Activated naive CD8-positive, alpha-beta T cell treated with anti-CD3 and anti-CD28 coated beads, Interleukin-2, amount 10 ng/mL, durations not matched to agents 7 days and 5 days (primary cell): ENCODE measurements at regions not wholly inside any gene's neighbourhood (a gene's known extent, or its start where the extent isn't known, plus 50 kb on each side); places are given as distances from the start of the nearest gene placed in this dataset.

Experiments
- ATAC-seq: fragments of 150-1000 bp; cut with Tn5 transposase; one replicate; pipeline ENCODE4 v1.10.0; 2021; ENCODE audit warnings: low read depth, moderate library complexity
- POLR2A ChIA-PET: fragments of 350-600 bp; sonication (Branson Sonifier 250); formaldehyde crosslinking; loops from one replicate; lab custom pipeline; 2021; ENCODE audit warnings: antibody characterized with exemption; lab: Charles Lee
- DNase-seq: peaks from one replicate; pipeline ENCODE4 v3.0.0; 2021
- H3K27ac Mint-ChIP-seq: one replicate; pipeline ENCODE4 v1.8.0; 2022; ENCODE audit warnings: mild to moderate bottlenecking, mixed read lengths
- H3K27me3 Mint-ChIP-seq: one replicate; pipeline ENCODE4 v1.8.0; 2022; ENCODE audit warnings: mild to moderate bottlenecking, moderate library complexity, mixed read lengths
- H3K36me3 Mint-ChIP-seq: one replicate; pipeline ENCODE4 v1.8.0; 2021; ENCODE audit warnings: mild to moderate bottlenecking, mixed read lengths
- H3K4me1 Mint-ChIP-seq: one replicate; pipeline ENCODE4 v1.8.0; 2021; ENCODE audit warnings: mixed read lengths
- H3K4me3 Mint-ChIP-seq: one replicate; pipeline ENCODE4 v1.8.0; 2022; ENCODE audit warnings: mild to moderate bottlenecking, moderate library complexity, mixed read lengths
- H3K9me3 Mint-ChIP-seq: one replicate; pipeline ENCODE4 v1.8.0; 2021; ENCODE audit warnings: mixed read lengths

GRCh38 chr3:77800893-77801292 lies 761.0 kb downstream of the ROBO2 start:
- no peaks in the 10 kb centered on the region for H3K27me3 Mint-ChIP-seq
- POLR2A ChIA-PET: no interaction called here

GRCh38 chr3:77807312-77807711 lies 767.4 kb downstream of the ROBO2 start:
- no peaks in the 10 kb centered on the region for H3K27me3 Mint-ChIP-seq
- POLR2A ChIA-PET: no interaction called here
- H3K9me3 Mint-ChIP-seq: peaks cover 4% of the 10 kb centered on the region
- no peak overlapping the region for H3K4me3 Mint-ChIP-seq
- H3K36me3 Mint-ChIP-seq: no peaks in the 10 kb centered on the region
- no peak overlapping the region for H3K27ac Mint-ChIP-seq
- no peak for DNase-seq
- ATAC-seq: no peak
- H3K4me1 Mint-ChIP-seq: no peaks in the 10 kb centered on the region

More at GRCh38 chr3:77800893-77801292, 761.0 kb downstream of the ROBO2 start:
- DNase-seq: no peak
- Mint-ChIP-seq H3K4me1 (no peaks in the 10 kb centered on the region), H3K36me3 (no peaks in the 10 kb centered on the region), H3K9me3 (no peaks in the 10 kb centered on the region), H3K4me3 (no peak overlapping the region), H3K27ac (no peak overlapping the region)
- ATAC-seq: no peak

- H3K9me3 Mint-ChIP-seq: peaks cover 1% of the 10 kb centered on the region
- no peak for ATAC-seq
Measured at GRCh38 chr3:77814845-77815244, 774.9 kb downstream of the ROBO2 start.

GRCh38 chr3:77815467-77815866 lies 775.6 kb downstream of the ROBO2 start:
- DNase-seq: no peak
- Mint-ChIP-seq H3K36me3 (no peaks in the 10 kb centered on the region), H3K27me3 (no peaks in the 10 kb centered on the region), H3K9me3 (peaks cover 3% of the 10 kb centered on the region), H3K4me3 (no peak overlapping the region), H3K4me1 (no peaks in the 10 kb centered on the region), H3K27ac (no peak overlapping the region)
- no peak for ATAC-seq
- POLR2A ChIA-PET: no interaction called here

More at GRCh38 chr3:77814845-77815244, 774.9 kb downstream of the ROBO2 start:
- Mint-ChIP-seq H3K27me3 (no peaks in the 10 kb centered on the region), H3K27ac (no peak overlapping the region), H3K36me3 (no peaks in the 10 kb centered on the region), H3K4me1 (no peaks in the 10 kb centered on the region), H3K4me3 (no peak overlapping the region)
- DNase-seq: no peak
- POLR2A ChIA-PET: no interaction called here

- Mint-ChIP-seq H3K9me3 (peaks cover 3% of the 10 kb centered on the region), H3K4me1 (no peaks in the 10 kb centered on the region), H3K4me3 (no peak overlapping the region), H3K27me3 (no peaks in the 10 kb centered on the region), H3K27ac (no peak overlapping the region), H3K36me3 (no peaks in the 10 kb centered on the region)
- POLR2A ChIA-PET: no interaction called here
- DNase-seq (no peak), ATAC-seq (no peak)
Measured at GRCh38 chr3:77816366-77816765, 776.5 kb downstream of the ROBO2 start.

GRCh38 chr3:77825001-77825827 lies 785.3 kb downstream of the ROBO2 start:
- no peak overlapping the region for H3K4me3 Mint-ChIP-seq
- H3K36me3 Mint-ChIP-seq: no peaks in the 10 kb centered on the region
- DNase-seq (no peak), ATAC-seq (no peak)
- no peaks in the 10 kb centered on the region for H3K27me3 Mint-ChIP-seq
- H3K27ac Mint-ChIP-seq: no peak overlapping the region
- POLR2A ChIA-PET: no interaction called here
- H3K4me1 Mint-ChIP-seq: no peaks in the 10 kb centered on the region
- H3K9me3 Mint-ChIP-seq: peaks cover 9% of the 10 kb centered on the region

GRCh38 chr3:77835921-77836320 lies 796.0 kb downstream of the ROBO2 start:
- H3K27me3 Mint-ChIP-seq: no peaks in the 10 kb centered on the region
- POLR2A ChIA-PET: no interaction called here
- no peaks in the 10 kb centered on the region for H3K4me1 Mint-ChIP-seq

GRCh38 chr3:77837456-77838025 lies 797.6 kb downstream of the ROBO2 start:
- ATAC-seq: no peak
- no peaks in the 10 kb centered on the region for H3K4me1 Mint-ChIP-seq
- no peak overlapping the region for H3K4me3 Mint-ChIP-seq
- no peaks in the 10 kb centered on the region for H3K36me3 Mint-ChIP-seq
- H3K9me3 Mint-ChIP-seq: peaks cover 14% of the 10 kb centered on the region
- no peak overlapping the region for H3K27ac Mint-ChIP-seq
- no peak for DNase-seq
- POLR2A ChIA-PET: no interaction called here
- H3K27me3 Mint-ChIP-seq: no peaks in the 10 kb centered on the region

More at GRCh38 chr3:77835921-77836320, 796.0 kb downstream of the ROBO2 start:
- Mint-ChIP-seq H3K27ac (no peak overlapping the region), H3K4me3 (no peak overlapping the region), H3K36me3 (no peaks in the 10 kb centered on the region), H3K9me3 (peaks cover 4% of the 10 kb centered on the region)
- DNase-seq (no peak), ATAC-seq (no peak)

- Mint-ChIP-seq H3K27ac (no peak overlapping the region), H3K27me3 (no peaks in the 10 kb centered on the region), H3K4me1 (no peaks in the 10 kb centered on the region), H3K9me3 (peaks cover 4% of the 10 kb centered on the region), H3K4me3 (no peak overlapping the region), H3K36me3 (no peaks in the 10 kb centered on the region)
- DNase-seq: no peak
- POLR2A ChIA-PET: no interaction called here
- ATAC-seq: no peak
Measured at GRCh38 chr3:77859156-77859555, 819.3 kb downstream of the ROBO2 start.

- H3K27ac Mint-ChIP-seq: no peak overlapping the region
- H3K4me3 Mint-ChIP-seq: no peak overlapping the region
- POLR2A ChIA-PET: no interaction called here
- no peaks in the 10 kb centered on the region for H3K27me3 Mint-ChIP-seq
- peaks cover 5% of the 10 kb centered on the region for H3K9me3 Mint-ChIP-seq
- H3K36me3 Mint-ChIP-seq: no peaks in the 10 kb centered on the region
- no peaks in the 10 kb centered on the region for H3K4me1 Mint-ChIP-seq
- ATAC-seq: no peak
- DNase-seq: no peak
Measured at GRCh38 chr3:77868725-77869124, 828.8 kb downstream of the ROBO2 start.

GRCh38 chr3:77869423-77869822 lies 829.5 kb downstream of the ROBO2 start:
- Mint-ChIP-seq H3K4me3 (no peak overlapping the region), H3K36me3 (no peaks in the 10 kb centered on the region), H3K9me3 (peaks cover 6% of the 10 kb centered on the region), H3K27ac (no peak overlapping the region), H3K4me1 (no peaks in the 10 kb centered on the region), H3K27me3 (no peaks in the 10 kb centered on the region)
- POLR2A ChIA-PET: no interaction called here
- ATAC-seq (no peak), DNase-seq (no peak)

- no peak for DNase-seq
- POLR2A ChIA-PET: no interaction called here
- Mint-ChIP-seq H3K4me3 (no peak overlapping the region), H3K36me3 (no peaks in the 10 kb centered on the region), H3K9me3 (peaks cover 7% of the 10 kb centered on the region), H3K27me3 (no peaks in the 10 kb centered on the region), H3K4me1 (no peaks in the 10 kb centered on the region), H3K27ac (no peak overlapping the region)
- no peak for ATAC-seq
Measured at GRCh38 chr3:77871436-77871835, 831.5 kb downstream of the ROBO2 start.

- POLR2A ChIA-PET: no interaction called here
- H3K27ac Mint-ChIP-seq: no peak overlapping the region
- no peak for DNase-seq
- H3K9me3 Mint-ChIP-seq: peaks cover 14% of the 10 kb centered on the region
- no peaks in the 10 kb centered on the region for H3K27me3 Mint-ChIP-seq
- no peak for ATAC-seq
- H3K4me1 Mint-ChIP-seq: no peaks in the 10 kb centered on the region
- H3K4me3 Mint-ChIP-seq: no peak overlapping the region
- no peaks in the 10 kb centered on the region for H3K36me3 Mint-ChIP-seq
Measured at GRCh38 chr3:77873598-77873997, 833.7 kb downstream of the ROBO2 start.

- POLR2A ChIA-PET: no interaction called here
- no peak for DNase-seq
- H3K27me3 Mint-ChIP-seq: no peaks in the 10 kb centered on the region
Measured at GRCh38 chr3:77885381-77885780, 845.5 kb downstream of the ROBO2 start.

More at GRCh38 chr3:77885381-77885780, 845.5 kb downstream of the ROBO2 start:
- ATAC-seq: no peak
- no peaks in the 10 kb centered on the region for H3K9me3 Mint-ChIP-seq
- no peaks in the 10 kb centered on the region for H3K4me1 Mint-ChIP-seq
- no peaks in the 10 kb centered on the region for H3K36me3 Mint-ChIP-seq
- no peak overlapping the region for H3K4me3 Mint-ChIP-seq
- H3K27ac Mint-ChIP-seq: no peak overlapping the region
